HG03354 (cell line): ENCODE measurements at regions not wholly inside any gene's neighbourhood (a gene's known extent, or its start where the extent isn't known, plus 50 kb on each side); places are given as distances from the start of the nearest gene placed in this dataset.
"Not testable (repeated sequence)": the region's sequence is repeated elsewhere in the genome, so short reads cannot be mapped to it uniquely, and the experiment has no call there.

Source experiments
- ATAC-seq: cut with Tn5 transposase; IDR thresholded peaks from one replicate; pipeline ENCODE4 v1.9.1; 2021; ENCODE audit warnings: mild to moderate bottlenecking; ENCODE audit not compliant: unreplicated experiment, poor library complexity, severe bottlenecking

- ATAC-seq: no peak
Measured at GRCh38 chr3:27565201-27565852, 81.1 kb upstream of the SLC4A7 start.

- ATAC-seq: no peak
Measured at GRCh38 chr3:27561576-27561975, 77.4 kb upstream of the SLC4A7 start.

- ATAC-seq: no peak
Measured at GRCh38 chr3:27560484-27561056, 76.4 kb upstream of the SLC4A7 start.

GRCh38 chr3:27559835-27560234, 75.7 kb upstream of the SLC4A7 start:
- ATAC-seq: no peak

GRCh38 chr3:27559381-27559780, 75.2 kb upstream of the SLC4A7 start:
- ATAC-seq: no peak

- no peak for ATAC-seq
Measured at GRCh38 chr3:27557411-27557810, 73.2 kb upstream of the SLC4A7 start.

- ATAC-seq: no peak
Measured at GRCh38 chr3:27556887-27557286, 72.7 kb upstream of the SLC4A7 start.

- ATAC-seq: no peak
Measured at GRCh38 chr3:27554706-27555105, 70.5 kb upstream of the SLC4A7 start.

GRCh38 chr3:27553886-27554540, 69.8 kb upstream of the SLC4A7 start:
- ATAC-seq: no peak

- not testable (repeated sequence) for ATAC-seq
Measured at GRCh38 chr3:27552708-27553107, 68.5 kb upstream of the SLC4A7 start.

GRCh38 chr3:27551413-27551812, 67.2 kb upstream of the SLC4A7 start:
- not testable (repeated sequence) for ATAC-seq

GRCh38 chr3:27545061-27545460, 60.9 kb upstream of the SLC4A7 start:
- no peak for ATAC-seq

- ATAC-seq: no peak
Measured at GRCh38 chr3:27544372-27544865, 60.2 kb upstream of the SLC4A7 start.

GRCh38 chr3:27542476-27542875, 58.3 kb upstream of the SLC4A7 start:
- no peak for ATAC-seq

GRCh38 chr3:27540231-27540630, 56.0 kb upstream of the SLC4A7 start:
- no peak for ATAC-seq

- no peak for ATAC-seq
Measured at GRCh38 chr3:27536491-27536890, 52.3 kb upstream of the SLC4A7 start.

GRCh38 chr3:27535809-27536392, 51.7 kb upstream of the SLC4A7 start:
- no peak for ATAC-seq

- peak; percentile 81 for ATAC-seq
Measured at GRCh38 chr3:27533718-27534573, 49.8 kb upstream of the SLC4A7 start.
